ENCODE measurements at regions not wholly inside any gene's neighbourhood (a gene's known extent, or its start where the extent isn't known, plus 50 kb on each side); places are given as distances from the start of the nearest gene placed in this dataset.

DNA sequence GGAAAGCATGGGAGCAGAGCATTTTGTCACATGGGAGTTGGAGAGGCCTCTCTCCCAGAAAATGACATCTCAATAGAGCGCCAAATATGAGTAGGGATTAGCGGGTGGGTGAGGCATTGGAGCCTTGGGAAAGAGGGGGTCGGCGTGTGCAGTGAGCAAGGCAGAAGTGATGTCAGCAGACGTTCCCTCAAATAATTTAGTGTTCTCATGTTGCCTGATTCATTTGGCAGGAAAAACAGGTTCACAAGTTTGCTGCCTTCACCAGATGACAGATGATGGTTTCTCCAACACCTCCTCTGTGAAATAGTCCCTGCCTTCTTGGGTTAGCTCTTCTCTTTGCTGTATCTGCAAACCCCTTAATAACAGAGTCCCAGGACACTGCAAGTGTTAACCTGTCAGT lies 118.5 kb upstream of the ARHGAP20 start:
- H3K4me3 ChIP-seq (ENCODE audit: low read depth in 1 of 3, low read length in 3 of 3) = no peak overlapping the region
- TF ChIP-seq, protein P1, sequence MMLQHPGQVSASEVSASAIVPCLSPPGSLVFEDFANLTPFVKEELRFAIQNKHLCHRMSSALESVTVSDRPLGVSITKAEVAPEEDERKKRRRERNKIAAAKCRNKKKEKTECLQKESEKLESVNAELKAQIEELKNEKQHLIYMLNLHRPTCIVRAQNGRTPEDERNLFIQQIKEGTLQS (IDR thresholded peaks at IDR 0.05) = no peak
- no peak for TF ChIP-seq RXRA (IDR thresholded peaks at IDR 0.05)
- TF ChIP-seq HNF4A (conservative IDR thresholded peaks at IDR 0.05) = no peak
- TF ChIP-seq YY1 (IDR thresholded peaks at IDR 0.05) = no peak
- no peak for TF ChIP-seq EGR1 (IDR thresholded peaks at IDR 0.05; ENCODE audit: low read depth in 2 of 2)
- no peak for TF ChIP-seq RAD21 (IDR thresholded peaks at IDR 0.05)
- TF ChIP-seq, protein P2, sequence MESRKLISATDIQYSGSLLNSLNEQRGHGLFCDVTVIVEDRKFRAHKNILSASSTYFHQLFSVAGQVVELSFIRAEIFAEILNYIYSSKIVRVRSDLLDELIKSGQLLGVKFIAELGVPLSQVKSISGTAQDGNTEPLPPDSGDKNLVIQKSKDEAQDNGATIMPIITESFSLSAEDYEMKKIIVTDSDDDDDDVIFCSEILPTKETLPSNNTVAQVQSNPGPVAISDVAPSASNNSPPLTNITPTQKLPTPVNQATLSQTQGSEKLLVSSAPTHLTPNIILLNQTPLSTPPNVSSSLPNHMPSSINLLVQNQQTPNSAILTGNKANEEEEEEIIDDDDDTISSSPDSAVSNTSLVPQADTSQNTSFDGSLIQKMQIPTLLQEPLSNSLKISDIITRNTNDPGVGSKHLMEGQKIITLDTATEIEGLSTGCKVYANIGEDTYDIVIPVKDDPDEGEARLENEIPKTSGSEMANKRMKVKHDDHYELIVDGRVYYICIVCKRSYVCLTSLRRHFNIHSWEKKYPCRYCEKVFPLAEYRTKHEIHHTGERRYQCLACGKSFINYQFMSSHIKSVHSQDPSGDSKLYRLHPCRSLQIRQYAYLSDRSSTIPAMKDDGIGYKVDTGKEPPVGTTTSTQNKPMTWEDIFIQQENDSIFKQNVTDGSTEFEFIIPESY (IDR thresholded peaks at IDR 0.05) = no peak
- TF ChIP-seq, protein P3, sequence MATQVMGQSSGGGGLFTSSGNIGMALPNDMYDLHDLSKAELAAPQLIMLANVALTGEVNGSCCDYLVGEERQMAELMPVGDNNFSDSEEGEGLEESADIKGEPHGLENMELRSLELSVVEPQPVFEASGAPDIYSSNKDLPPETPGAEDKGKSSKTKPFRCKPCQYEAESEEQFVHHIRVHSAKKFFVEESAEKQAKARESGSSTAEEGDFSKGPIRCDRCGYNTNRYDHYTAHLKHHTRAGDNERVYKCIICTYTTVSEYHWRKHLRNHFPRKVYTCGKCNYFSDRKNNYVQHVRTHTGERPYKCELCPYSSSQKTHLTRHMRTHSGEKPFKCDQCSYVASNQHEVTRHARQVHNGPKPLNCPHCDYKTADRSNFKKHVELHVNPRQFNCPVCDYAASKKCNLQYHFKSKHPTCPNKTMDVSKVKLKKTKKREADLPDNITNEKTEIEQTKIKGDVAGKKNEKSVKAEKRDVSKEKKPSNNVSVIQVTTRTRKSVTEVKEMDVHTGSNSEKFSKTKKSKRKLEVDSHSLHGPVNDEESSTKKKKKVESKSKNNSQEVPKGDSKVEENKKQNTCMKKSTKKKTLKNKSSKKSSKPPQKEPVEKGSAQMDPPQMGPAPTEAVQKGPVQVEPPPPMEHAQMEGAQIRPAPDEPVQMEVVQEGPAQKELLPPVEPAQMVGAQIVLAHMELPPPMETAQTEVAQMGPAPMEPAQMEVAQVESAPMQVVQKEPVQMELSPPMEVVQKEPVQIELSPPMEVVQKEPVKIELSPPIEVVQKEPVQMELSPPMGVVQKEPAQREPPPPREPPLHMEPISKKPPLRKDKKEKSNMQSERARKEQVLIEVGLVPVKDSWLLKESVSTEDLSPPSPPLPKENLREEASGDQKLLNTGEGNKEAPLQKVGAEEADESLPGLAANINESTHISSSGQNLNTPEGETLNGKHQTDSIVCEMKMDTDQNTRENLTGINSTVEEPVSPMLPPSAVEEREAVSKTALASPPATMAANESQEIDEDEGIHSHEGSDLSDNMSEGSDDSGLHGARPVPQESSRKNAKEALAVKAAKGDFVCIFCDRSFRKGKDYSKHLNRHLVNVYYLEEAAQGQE (IDR thresholded peaks at IDR 0.05) = no peak
- no peak for TF ChIP-seq TAF1 (conservative IDR thresholded peaks at IDR 0.05)
- no peak for TF ChIP-seq FOXA2 (IDR thresholded peaks at IDR 0.05)
- no peak for TF ChIP-seq HNF4G (IDR thresholded peaks at IDR 0.05)
- TF ChIP-seq, protein P4, sequence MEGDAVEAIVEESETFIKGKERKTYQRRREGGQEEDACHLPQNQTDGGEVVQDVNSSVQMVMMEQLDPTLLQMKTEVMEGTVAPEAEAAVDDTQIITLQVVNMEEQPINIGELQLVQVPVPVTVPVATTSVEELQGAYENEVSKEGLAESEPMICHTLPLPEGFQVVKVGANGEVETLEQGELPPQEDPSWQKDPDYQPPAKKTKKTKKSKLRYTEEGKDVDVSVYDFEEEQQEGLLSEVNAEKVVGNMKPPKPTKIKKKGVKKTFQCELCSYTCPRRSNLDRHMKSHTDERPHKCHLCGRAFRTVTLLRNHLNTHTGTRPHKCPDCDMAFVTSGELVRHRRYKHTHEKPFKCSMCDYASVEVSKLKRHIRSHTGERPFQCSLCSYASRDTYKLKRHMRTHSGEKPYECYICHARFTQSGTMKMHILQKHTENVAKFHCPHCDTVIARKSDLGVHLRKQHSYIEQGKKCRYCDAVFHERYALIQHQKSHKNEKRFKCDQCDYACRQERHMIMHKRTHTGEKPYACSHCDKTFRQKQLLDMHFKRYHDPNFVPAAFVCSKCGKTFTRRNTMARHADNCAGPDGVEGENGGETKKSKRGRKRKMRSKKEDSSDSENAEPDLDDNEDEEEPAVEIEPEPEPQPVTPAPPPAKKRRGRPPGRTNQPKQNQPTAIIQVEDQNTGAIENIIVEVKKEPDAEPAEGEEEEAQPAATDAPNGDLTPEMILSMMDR (IDR thresholded peaks at IDR 0.05; ENCODE audit: low read depth, low read length, missing input control) = no peak
- no peak for TF ChIP-seq SP1 (IDR thresholded peaks at IDR 0.05)
- no peak for TF ChIP-seq FOXA1 (IDR thresholded peaks at IDR 0.05)
- no peak for TF ChIP-seq NR2F2 (IDR thresholded peaks at IDR 0.05)
- TF ChIP-seq GABPA (IDR thresholded peaks at IDR 0.05 in 1 of 2, conservative IDR thresholded peaks at IDR 0.05 in 1 of 2) = no peak
- no peak for TF ChIP-seq JUND (IDR thresholded peaks at IDR 0.05)
- WGBS = 95% methylated on average over 5 of the region's 5 CpGs

DNA sequence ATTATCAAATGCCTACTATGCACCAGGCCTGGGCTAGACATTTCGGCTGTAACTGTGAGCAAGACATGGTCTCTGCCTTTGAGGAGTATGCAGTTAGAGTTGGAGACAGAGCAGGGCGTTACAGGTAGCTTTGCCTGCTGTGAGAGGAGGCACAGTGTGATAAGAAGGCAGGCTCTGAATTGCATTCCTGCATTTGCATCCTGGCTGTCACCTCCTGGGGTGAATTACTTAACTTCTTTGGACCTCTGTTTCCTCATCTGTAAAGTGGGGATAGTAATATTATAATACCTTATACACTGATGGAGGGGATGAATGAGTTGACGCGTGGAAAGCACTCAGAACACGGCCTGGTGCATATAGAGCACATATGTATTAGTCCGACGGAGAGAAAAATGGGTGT lies 118.1 kb upstream of the ARHGAP20 start:
- Histone ChIP-seq H3K9me3 (ENCODE audit: control insufficient read depth in 4 of 4, low read length in 3 of 4) (no peaks in the 10 kb centered on the region), H3K4me3 (ENCODE audit: low read depth in 1 of 3, low read length in 3 of 3) (no peak overlapping the region), H3K4me1 (ENCODE audit: control insufficient read depth in 4 of 4, insufficient read depth in 4 of 4, low read length in 3 of 4) (no peaks in the 10 kb centered on the region), H3K27me3 (ENCODE audit: control insufficient read depth in 4 of 4, insufficient read depth in 4 of 4, low read length in 3 of 4) (no peaks in the 10 kb centered on the region), H3K36me3 (ENCODE audit: control insufficient read depth in 4 of 4, insufficient read depth in 3 of 4, low read depth in 1 of 4, low read length in 3 of 4) (no peaks in the 10 kb centered on the region), H3K9ac (ENCODE audit: low read depth in 1 of 2, low read length in 2 of 2) (no peak overlapping the region), H3K27ac (ENCODE audit: low read depth in 1 of 2, low read length in 2 of 2) (no peak overlapping the region)
- 87% methylated on average over 7 of the region's 7 CpGs for WGBS
- DNase-seq (ENCODE audit: low spot score) = no peak
- no peak for TF ChIP-seq FOXA2 (IDR thresholded peaks at IDR 0.05)
- no peak for TF ChIP-seq TAF1 (conservative IDR thresholded peaks at IDR 0.05)
- TF ChIP-seq RAD21 (IDR thresholded peaks at IDR 0.05) = no peak
- no peak for TF ChIP-seq RXRA (IDR thresholded peaks at IDR 0.05)
- no peak for TF ChIP-seq FOXA1 (IDR thresholded peaks at IDR 0.05)
- TF ChIP-seq, protein P3 (IDR thresholded peaks at IDR 0.05) = no peak
- TF ChIP-seq SP1 (IDR thresholded peaks at IDR 0.05) = no peak
- TF ChIP-seq, protein P2 (IDR thresholded peaks at IDR 0.05) = no peak

More for the DNA sequence above, 118.5 kb upstream of the ARHGAP20 start:
- no peaks in the 10 kb centered on the region for H3K4me1 ChIP-seq (ENCODE audit: control insufficient read depth in 4 of 4, insufficient read depth in 4 of 4, low read length in 3 of 4)
- no peak for DNase-seq (ENCODE audit: low spot score)
- no peak overlapping the region for H3K9ac ChIP-seq (ENCODE audit: low read depth in 1 of 2, low read length in 2 of 2)
- no peaks in the 10 kb centered on the region for H3K27me3 ChIP-seq (ENCODE audit: control insufficient read depth in 4 of 4, insufficient read depth in 4 of 4, low read length in 3 of 4)
- H3K27ac ChIP-seq (ENCODE audit: low read depth in 1 of 2, low read length in 2 of 2) = no peak overlapping the region
- H3K36me3 ChIP-seq (ENCODE audit: control insufficient read depth in 4 of 4, insufficient read depth in 3 of 4, low read depth in 1 of 4, low read length in 3 of 4) = no peaks in the 10 kb centered on the region
- no peaks in the 10 kb centered on the region for H3K9me3 ChIP-seq (ENCODE audit: control insufficient read depth in 4 of 4, low read length in 3 of 4)
